HCT116 (cell line): ENCODE measurements at regions not wholly inside any gene's neighbourhood (a gene's known extent, or its start where the extent isn't known, plus 50 kb on each side); places are given as distances from the start of the nearest gene placed in this dataset.

Experiments used
- ATAC-seq: fragments of 200-7000 bp; cut with Tn5 transposase; 2 replicates; pipeline ENCODE4 v1.9.1; 2020; ENCODE audit warnings: mild to moderate bottlenecking, moderate library complexity
- BruUV-seq: library from RNA; stranded (reverse); fragments of 400-500 nt; replicated peaks from 2 replicates; lab custom pipeline; 2021; lab: Mats Ljungman, UMichigan
- CTCF ChIA-PET: fragments of 300-600 bp; sonication (Branson Sonifier 250); formaldehyde crosslinking; loops from one replicate; lab custom pipeline; 2021; ENCODE audit warnings: antibody characterized with exemption; lab: Charles Lee
- POLR2A ChIA-PET: fragments of 300-600, 350-600 bp; sonication (Branson Sonifier 250); formaldehyde crosslinking; loops from one replicate; lab custom pipeline; 2021; ENCODE audit warnings: antibody characterized with exemption; lab: Charles Lee
- RAD21 ChIA-PET, 2 experiments: fragments of 300-600 bp; sonication (Branson Sonifier 250); formaldehyde crosslinking; loops; one replicate each; lab custom pipeline; 2023; ENCODE audit warnings: low total read pairs in 2 of 2; ENCODE audit not compliant: uncharacterized antibody in 2 of 2, unreplicated experiment in 2 of 2, low non-redundant PET in 1 of 2; lab: Charles Lee
- DNase-seq: peaks from one replicate; pipeline ENCODE4 v3.0.0-alpha.2; 2010; ENCODE audit warnings: low read depth, low spot score
- H2AFZ ChIP-seq: fragments of 200-600 bp; shearing (Covaris generic), sonication (generic); 2 replicates; pipeline ENCODE4 v1.6.1; 2017; ENCODE audit warnings: low read depth, mixed run types, mixed read lengths, antibody characterized with exemption, low read length; ENCODE audit not compliant: poor library complexity, severe bottlenecking
- H3K27ac ChIP-seq: 2 replicates; pipeline ENCODE4 v1.5.1; 2012; ENCODE audit warnings: low read depth, low read length
- H3K27me3 ChIP-seq: fragments of 200-600 bp; sonication (generic); 2 replicates; pipeline ENCODE4 v1.6.1; 2016; ENCODE audit warnings: mixed run types, low read length, mixed read lengths; ENCODE audit not compliant: insufficient read depth
- H3K36me3 ChIP-seq, 2 experiments: fragments of 200-500 bp in 1 of 2; fragments of 200-600 bp in 1 of 2; sonication (Bioruptor generic) in 1 of 2; sonication (generic) in 1 of 2; 2 replicates each; pipeline versions ENCODE4 v1.5.1 to v1.6.1; 2014 to 2016; ENCODE audit warnings: low read length in 2 of 2, inconsistent platforms in 1 of 2, mixed read lengths in 1 of 2, mixed run types in 1 of 2; ENCODE audit not compliant: insufficient read depth in 2 of 2, control insufficient read depth in 1 of 2
- H3K4me1 ChIP-seq, 2 experiments: fragments of 200-600 bp in 1 of 2; sonication (generic) in 1 of 2; 2 replicates each; pipeline versions ENCODE4 v1.5.1 to v1.6.1; 2012 to 2017; ENCODE audit warnings: low read length in 2 of 2, inconsistent platforms in 1 of 2, mild to moderate bottlenecking in 1 of 2, mixed read lengths in 1 of 2, mixed run types in 1 of 2, moderate library complexity in 1 of 2; ENCODE audit not compliant: insufficient read depth in 2 of 2, control insufficient read depth in 1 of 2
- H3K4me2 ChIP-seq: fragments of 200-600 bp; sonication (generic); 2 replicates; pipeline ENCODE4 v1.6.1; 2017; ENCODE audit warnings: mixed run types, low read length, mixed read lengths
- H3K4me3 ChIP-seq, 2 experiments: fragments of 200-600 bp in 1 of 2; sonication (generic) in 1 of 2; replicated peaks in 1 of 2; 2 replicates each; pipeline ENCODE4 v1.5.1; 2011 to 2016; ENCODE audit warnings: low read length in 2 of 2, control low read depth in 1 of 2, low read depth in 1 of 2, mild to moderate bottlenecking in 1 of 2, mixed read lengths in 1 of 2, mixed run types in 1 of 2
- H3K79me2 ChIP-seq: fragments of 200-600 bp; sonication (generic); 2 replicates; pipeline ENCODE4 v1.6.1; 2017; ENCODE audit warnings: mild to moderate bottlenecking, mixed run types, low read length, moderate library complexity, mixed read lengths; ENCODE audit not compliant: insufficient read depth
- H3K9ac ChIP-seq: fragments of 200-600 bp; sonication (generic); 2 replicates; pipeline ENCODE4 v1.6.1; 2016; ENCODE audit warnings: low read length, mixed read lengths
- H3K9me2 ChIP-seq: fragments of 200-600 bp; sonication (generic), shearing (Covaris generic); 2 replicates; pipeline ENCODE4 v1.6.1; 2017; ENCODE audit warnings: mixed run types, mild to moderate bottlenecking, moderate library complexity; ENCODE audit not compliant: insufficient read depth
- H3K9me3 ChIP-seq, 2 experiments: fragments of 200-500 bp in 1 of 2; fragments of 200-600 bp in 1 of 2; sonication (Bioruptor generic) in 1 of 2; sonication (generic) in 1 of 2; 2 replicates each; pipeline ENCODE4 v1.6.1; 2014 to 2017; ENCODE audit warnings: low read length in 2 of 2, mixed read lengths in 2 of 2, inconsistent platforms in 1 of 2, low read depth in 1 of 2, mild to moderate bottlenecking in 1 of 2, mixed run types in 1 of 2, moderate library complexity in 1 of 2; ENCODE audit not compliant: control insufficient read depth in 1 of 2, insufficient read depth in 1 of 2
- H4K20me1 ChIP-seq: fragments of 200-600 bp; sonication (generic), shearing (Covaris generic); 2 replicates; pipeline ENCODE4 v1.6.1; 2017; ENCODE audit warnings: mixed run types, mild to moderate bottlenecking, moderate library complexity; ENCODE audit not compliant: insufficient read depth
- CEBPB ChIP-seq: IDR thresholded peaks from 2 replicates; pipeline ENCODE4 v1.6.1; 2012; ENCODE audit warnings: low read depth
- CTCF ChIP-seq, 3 experiments: fragments of 200-600 bp in 1 of 3; sonication (generic) in 1 of 3; IDR thresholded peaks in 2 of 3; conservative IDR thresholded peaks in 1 of 3; 2 replicates each; pipeline ENCODE4 v1.5.1; 2012 to 2017; ENCODE audit warnings: low read depth in 2 of 3, low read length in 2 of 3, antibody characterized with exemption in 1 of 3, borderline replicate concordance in 1 of 3, control low read depth in 1 of 3, mild to moderate bottlenecking in 1 of 3, mixed read lengths in 1 of 3, mixed run types in 1 of 3, moderate library complexity in 1 of 3; ENCODE audit not compliant: insufficient read depth in 1 of 3
- EGR1 ChIP-seq: IDR thresholded peaks from 2 replicates; pipeline ENCODE4 v1.6.1; 2012; ENCODE audit warnings: low read depth
- ELF1 ChIP-seq: IDR thresholded peaks from 2 replicates; pipeline ENCODE4 v1.6.1; 2012; ENCODE audit warnings: low read depth, borderline replicate concordance
- JUND ChIP-seq: IDR thresholded peaks from 2 replicates; pipeline ENCODE4 v1.6.1; 2012
- MAX ChIP-seq: IDR thresholded peaks from 2 replicates; pipeline ENCODE4 v1.6.1; 2012
- POLR2A ChIP-seq: IDR thresholded peaks from 2 replicates; pipeline ENCODE4 v1.7.0; 2011; ENCODE audit warnings: borderline replicate concordance; ENCODE audit not compliant: insufficient read depth, insufficient read length; ENCODE audit errors: extremely low read depth
- RAD21 ChIP-seq: IDR thresholded peaks from 2 replicates; pipeline ENCODE4 v1.6.1; 2012; ENCODE audit warnings: low read depth, mild to moderate bottlenecking
- REST ChIP-seq: IDR thresholded peaks from 2 replicates; pipeline ENCODE4 v1.6.1; 2012; ENCODE audit warnings: low read depth
- ZNF274 ChIP-seq: fragments of 200-500 bp; sonication (Bioruptor generic); IDR thresholded peaks from 2 replicates; pipeline ENCODE4 v1.6.1; 2014; ENCODE audit warnings: mild to moderate bottlenecking, low read depth, low read length, inconsistent platforms
- intact Hi-C: fragments of 100-400 bp; cut with micrococcal nuclease; formaldehyde crosslinking; loops from 2 replicates; pipeline ENCODE4 v1.10.0; 2022

DNA sequence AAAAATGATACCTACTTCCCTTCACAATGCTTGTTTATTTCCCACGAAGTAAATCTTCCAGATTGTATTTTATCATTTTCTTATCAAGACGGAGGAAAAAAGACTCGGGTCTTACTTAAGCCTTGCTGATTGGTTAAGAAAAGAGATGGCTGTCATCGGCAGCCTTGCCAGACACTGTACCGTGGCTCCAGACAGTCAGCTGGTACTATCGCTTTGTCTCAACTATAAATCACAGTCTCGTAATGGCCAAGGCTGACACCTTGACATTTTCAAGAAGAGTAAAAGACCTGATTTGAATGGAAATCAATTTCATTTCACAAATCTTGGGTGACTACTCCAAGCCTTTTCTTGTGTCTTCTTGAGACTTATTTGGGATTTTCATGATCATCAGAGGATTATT, 868.0 kb downstream of the USP25 start:
- ChIA-PET POLR2A (no interaction called here), CTCF (no interaction called here)
- BruUV-seq: no TSS peak

More for the DNA sequence above, 868.0 kb downstream of the USP25 start:
- Histone ChIP-seq H3K4me3 (no peak overlapping the region), H3K9ac (no peak overlapping the region), H3K4me1 (no peaks in the 10 kb centered on the region), H3K9me2 (no peaks in the 10 kb centered on the region), H3K27ac (no peak overlapping the region), H3K36me3 (no peaks in the 10 kb centered on the region)
- no peak for ATAC-seq
- intact Hi-C loops: no loop called here
- TF ChIP-seq MAX (no peak), REST (no peak), RAD21 (no peak), ZNF274 (no peak), CTCF (IDR thresholded peaks at IDR 0.05 in 2 of 3, conservative IDR thresholded peaks at IDR 0.05 in 1 of 3; ENCODE audit: borderline replicate concordance in 1 of 3, insufficient read depth in 1 of 3, low read depth in 2 of 3, low read length in 2 of 3) (no peak), EGR1 (no peak), ELF1 (no peak), JUND (no peak), POLR2A (no peak), CEBPB (no peak)
- TF ChIP-seq, all 23 proteins: peak for 0
- Histone ChIP-seq H2AFZ (no peak overlapping the region), H4K20me1 (no peaks in the 10 kb centered on the region), H3K27me3 (no peaks in the 10 kb centered on the region), H3K4me2 (no peak overlapping the region), H3K79me2 (no peaks in the 10 kb centered on the region), H3K9me3 (peaks cover 0 to 17% of the 10 kb centered on the region in 2 experiments; a peak in 2 of 4 replicates)
- RAD21 ChIA-PET: no interaction called here
- no peak for DNase-seq
